ENCODE measurements at regions not wholly inside any gene's neighbourhood (a gene's known extent, or its start where the extent isn't known, plus 50 kb on each side); places are given as distances from the start of the nearest gene placed in this dataset.
A peak's percentile ranks its signal among the peaks of the same experiment; 100 is the strongest.

- no peak for DNase-seq (ENCODE audit: low spot score)
Observed at GRCh38 chr15:62708470-62708869, 334.1 kb upstream of the TPM1 start.

- no peak for DNase-seq (ENCODE audit: low spot score)
Observed at GRCh38 chr15:62709261-62709660, 333.3 kb upstream of the TPM1 start.

- peak; percentile 44 for DNase-seq (ENCODE audit: low spot score)
Observed at GRCh38 chr15:62711691-62712454, 330.7 kb upstream of the TPM1 start.

DNA sequence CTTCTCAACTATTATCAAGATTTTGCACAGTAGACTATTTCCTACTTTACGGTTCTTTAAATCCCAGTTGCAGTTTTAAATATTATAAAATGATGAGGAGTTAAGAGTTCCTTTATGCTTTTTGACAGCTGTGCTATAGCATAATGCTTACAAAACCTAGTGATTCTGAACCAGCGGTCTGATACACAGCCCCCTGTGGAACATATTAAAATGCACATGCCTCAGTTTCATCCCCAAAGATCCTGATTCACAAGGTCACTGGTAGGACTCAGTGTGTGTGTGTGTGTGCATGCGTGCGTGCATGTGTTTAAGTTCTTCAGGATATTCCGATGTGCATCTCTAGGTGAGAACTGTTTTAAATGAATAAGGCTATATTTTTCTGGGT, 330.1 kb upstream of the TPM1 start:
- DNase-seq (ENCODE audit: low spot score) = no peak

GRCh38 chr15:62715946-62716345, 326.6 kb upstream of the TPM1 start:
- DNase-seq (ENCODE audit: low spot score) = no peak

GRCh38 chr15:62717496-62717895, 325.1 kb upstream of the TPM1 start:
- DNase-seq (ENCODE audit: low spot score) = no peak

DNA sequence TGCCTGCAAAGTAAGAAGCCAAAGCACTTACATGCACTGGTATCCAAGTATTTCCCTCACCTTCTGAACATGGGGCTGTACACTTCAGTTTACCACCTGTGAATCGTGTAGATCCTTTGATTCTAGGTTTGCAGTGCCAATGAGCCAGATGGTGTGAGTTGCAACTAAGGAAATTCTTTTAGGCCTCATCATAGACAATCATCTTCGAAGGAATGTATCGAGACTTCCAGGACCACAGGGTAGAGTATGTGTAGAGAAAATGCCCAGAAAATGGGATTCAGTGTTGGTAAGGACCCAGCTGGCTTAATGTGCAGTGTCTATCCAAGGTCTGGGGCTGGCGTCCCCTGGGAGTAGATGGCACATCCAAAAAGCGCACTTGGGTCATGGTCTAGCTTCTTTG, 323.2 kb upstream of the TPM1 start:
- DNase-seq (ENCODE audit: low spot score) = no peak

- DNase-seq (ENCODE audit: low spot score) = no peak
Observed at GRCh38 chr15:62722237-62722636, 320.3 kb upstream of the TPM1 start.

- DNase-seq (ENCODE audit: low spot score) = no peak
Observed at GRCh38 chr15:62726461-62726860, 316.1 kb upstream of the TPM1 start.

DNA sequence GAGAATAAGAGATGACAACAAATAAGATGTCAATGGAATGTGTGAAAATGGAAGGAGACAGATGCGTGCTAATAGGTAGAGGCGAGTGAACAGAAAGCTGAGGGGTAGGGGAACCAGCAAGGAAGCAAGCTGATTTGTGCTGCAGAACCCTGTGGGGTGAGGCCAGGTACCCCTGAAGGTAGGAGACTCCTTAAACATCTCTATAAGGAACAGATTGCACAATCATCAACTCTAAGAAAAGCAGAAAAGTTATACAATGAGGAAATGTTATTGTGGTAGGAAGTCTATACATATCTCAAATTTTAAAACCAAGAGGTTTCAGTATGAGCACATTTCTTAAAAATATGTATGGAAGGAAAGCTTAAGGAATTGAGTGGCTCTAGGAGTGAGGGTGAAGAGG, 315.0 kb upstream of the TPM1 start:
- DNase-seq (ENCODE audit: low spot score) = no peak

- DNase-seq (ENCODE audit: low spot score) = no peak
Observed at GRCh38 chr15:62730825-62731224, 311.7 kb upstream of the TPM1 start.

- no peak for DNase-seq (ENCODE audit: low spot score)
Observed at GRCh38 chr15:62732078-62732477, 310.5 kb upstream of the TPM1 start.

- no peak for DNase-seq (ENCODE audit: low spot score)
Observed at GRCh38 chr15:62734706-62735105, 307.8 kb upstream of the TPM1 start.

DNA sequence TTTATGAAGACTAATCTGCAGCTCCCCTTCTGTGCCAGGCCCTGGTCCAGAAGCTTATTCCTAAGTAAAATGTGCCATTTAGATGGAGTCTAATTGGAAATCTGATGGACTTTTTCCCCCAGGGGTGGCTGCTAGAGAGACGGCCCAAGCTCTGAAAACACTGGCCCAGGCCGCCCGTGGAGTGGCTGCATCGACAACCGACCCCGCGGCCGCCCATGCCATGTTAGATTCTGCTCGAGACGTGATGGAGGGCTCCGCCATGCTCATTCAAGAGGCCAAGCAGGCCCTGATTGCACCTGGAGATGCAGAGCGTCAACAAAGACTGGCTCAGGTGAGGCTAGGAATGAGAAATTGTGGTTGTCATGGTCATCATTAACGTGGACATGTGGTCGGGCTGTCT, 305.8 kb upstream of the TPM1 start:
- DNase-seq (ENCODE audit: low spot score) = no peak

GRCh38 chr15:62737551-62737950, 305.0 kb upstream of the TPM1 start:
- DNase-seq (ENCODE audit: low spot score) = no peak

DNA sequence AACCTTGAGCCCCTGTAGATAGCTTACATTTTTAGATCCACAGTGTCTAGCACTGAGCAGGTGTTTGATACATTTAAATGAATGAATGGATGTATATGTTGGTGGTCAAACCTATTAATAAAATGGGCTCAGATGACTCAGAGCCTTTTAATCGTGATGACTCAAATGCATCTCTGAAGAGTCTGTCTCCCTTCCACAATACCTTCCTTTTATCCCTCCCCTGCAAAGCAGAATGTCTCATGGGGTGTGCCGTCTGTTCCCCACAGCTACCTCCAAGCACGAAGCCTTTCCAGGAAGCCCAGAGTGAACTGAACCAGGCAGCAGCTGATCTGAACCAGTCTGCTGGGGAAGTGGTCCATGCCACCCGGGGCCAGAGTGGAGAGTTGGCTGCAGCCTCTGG, 303.5 kb upstream of the TPM1 start:
- no peak for DNase-seq (ENCODE audit: low spot score)

- no peak for DNase-seq (ENCODE audit: low spot score)
Observed at GRCh38 chr15:62739507-62739906, 303.0 kb upstream of the TPM1 start.

DNA sequence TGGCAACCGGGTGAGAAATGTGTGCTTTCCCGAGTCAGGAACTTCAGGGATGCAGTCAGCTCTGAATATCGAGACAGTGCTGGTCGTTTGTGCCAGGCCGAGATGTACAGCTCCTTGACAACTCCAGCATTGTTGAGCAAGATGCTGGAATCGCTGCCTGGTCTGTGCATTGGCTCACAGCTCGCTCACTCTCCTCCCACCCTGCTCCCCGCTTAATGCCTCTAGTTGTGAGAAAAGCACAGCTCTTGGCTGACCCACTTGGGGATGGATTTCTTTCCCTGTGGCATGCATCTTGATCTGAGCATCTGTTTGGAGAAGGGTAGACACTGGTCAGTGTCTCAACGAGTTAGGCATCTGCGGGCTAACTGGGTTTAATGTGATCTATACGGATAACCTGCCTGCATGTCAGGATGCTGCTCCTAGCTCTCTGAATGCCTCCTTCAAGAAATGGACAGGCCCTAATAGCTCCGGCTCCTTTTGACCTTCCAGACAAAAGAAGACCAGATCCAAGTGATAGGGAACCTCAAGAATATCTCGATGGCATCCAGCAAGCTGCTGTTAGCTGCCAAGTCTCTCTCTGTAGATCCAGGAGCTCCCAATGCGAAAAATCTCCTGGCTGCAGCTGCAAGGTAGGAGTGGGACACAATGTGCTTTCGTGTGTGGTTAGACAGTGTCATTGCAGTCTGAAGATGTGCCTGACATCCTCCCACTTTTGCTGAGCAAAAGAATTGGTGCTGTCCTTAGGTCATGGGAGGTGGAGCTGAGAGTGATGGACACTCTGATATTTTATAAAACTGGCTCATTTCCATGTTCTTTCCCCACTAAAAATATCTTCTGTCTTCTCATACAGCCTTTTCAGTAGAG, 302.2 kb upstream of the TPM1 start:
- DNase-seq (ENCODE audit: low spot score) = no peak

DNA sequence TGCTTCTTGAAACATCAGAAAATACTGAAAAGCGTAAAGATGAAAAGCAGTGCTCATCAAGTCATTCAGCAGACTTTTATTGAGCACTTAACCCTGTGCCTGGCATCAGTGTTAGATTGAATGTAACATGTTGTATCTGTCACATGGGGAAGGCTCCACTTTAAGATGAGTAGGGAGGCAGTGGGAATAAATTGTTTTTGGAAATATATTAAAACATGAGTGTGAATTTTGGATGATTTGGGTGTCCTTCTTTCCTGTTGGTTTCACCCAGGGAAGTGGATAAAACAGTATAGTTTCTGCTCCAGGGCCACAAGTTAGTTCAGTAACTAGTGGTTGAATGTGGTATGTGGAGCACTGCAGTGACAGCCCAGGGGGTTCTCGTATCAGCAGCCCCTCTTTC, 301.4 kb upstream of the TPM1 start:
- no peak for DNase-seq (ENCODE audit: low spot score)

GRCh38 chr15:62742409-62743171, 300.0 kb upstream of the TPM1 start:
- DNase-seq (ENCODE audit: low spot score) = peak; percentile 78

DNA sequence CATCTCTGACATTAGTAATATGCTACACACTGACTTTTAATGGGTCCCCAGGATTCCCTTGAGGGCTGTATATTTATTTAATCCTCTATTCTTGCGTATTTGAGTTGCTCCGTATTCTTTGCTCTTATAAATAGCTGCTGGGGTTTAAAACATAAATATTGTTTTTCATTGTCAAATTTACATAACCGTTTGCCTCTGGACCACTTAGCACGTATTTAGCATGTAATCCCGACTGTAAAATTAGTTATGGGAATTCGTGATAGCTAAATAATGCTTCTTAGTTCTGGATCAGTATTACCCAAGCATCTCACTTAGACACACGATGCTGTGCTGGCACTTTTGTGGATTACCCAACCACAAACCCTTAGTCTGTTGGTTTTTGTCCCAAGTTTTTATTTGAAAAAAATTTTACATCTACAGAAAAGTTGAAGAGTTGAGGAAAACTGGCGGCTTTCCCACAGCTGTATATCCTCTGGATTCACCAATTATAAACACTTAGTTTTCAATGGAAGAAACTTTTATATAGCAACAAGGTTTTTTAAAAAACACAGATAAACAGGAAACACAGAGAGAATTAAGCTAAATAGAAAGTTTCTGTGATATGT, 296.8 kb upstream of the TPM1 start:
- DNase-seq (ENCODE audit: low spot score) = no peak

- no peak for DNase-seq (ENCODE audit: low spot score)
Observed at GRCh38 chr15:62748196-62748595, 294.4 kb upstream of the TPM1 start.
